Ishikawa (cell line): ENCODE measurements at regions not wholly inside any gene's neighbourhood (a gene's known extent, or its start where the extent isn't known, plus 50 kb on each side); places are given as distances from the start of the nearest gene placed in this dataset.

Experiments used
- CREB1 ChIP-seq: IDR thresholded peaks from 2 replicates; pipeline ENCODE4 v1.6.1; 2012; ENCODE audit warnings: low read depth
- RAD21 ChIP-seq: IDR thresholded peaks from 2 replicates; pipeline ENCODE4 v1.6.1; 2012; ENCODE audit warnings: low read depth
- TCF12 ChIP-seq: IDR thresholded peaks from 2 replicates; pipeline ENCODE4 v1.6.1; 2012; ENCODE audit warnings: low read depth

- no peak for TF ChIP-seq CREB1
- TF ChIP-seq RAD21: no peak
- no peak for TF ChIP-seq TCF12
Observed at GRCh38 chr5:169467041-169467771, 116.4 kb upstream of the SPDL1 start.
